Left lung (tissue), 4 donors: ENCODE measurements at regions not wholly inside any gene's neighbourhood (a gene's known extent, or its start where the extent isn't known, plus 50 kb on each side); places are given as distances from the start of the nearest gene placed in this dataset.

Experiments
- ATAC-seq: fragments of 200-7000 bp; cut with Tn5 transposase; one replicate; pipeline ENCODE4 v1.9.1; 2020; ENCODE audit warnings: moderate library complexity
- DNase-seq, 4 donors: peaks; one replicate each; pipeline ENCODE4 v3.0.0-alpha.2; 2013 to 2020
- H3K27ac ChIP-seq, 2 donors: fragments of 200-600 bp; sonication (generic) in 1 of 2; one replicate each; pipeline versions ENCODE4 v1.5.0 to v1.8.0; 2020 to 2021
- H3K27me3 ChIP-seq, 2 donors: fragments of 200-600 bp; sonication (generic) in 1 of 2; one replicate each; pipeline versions ENCODE4 v1.5.0 to v1.8.0; 2020 to 2021
- H3K36me3 ChIP-seq, 2 donors: fragments of 200-600 bp; sonication (generic) in 1 of 2; one replicate each; pipeline versions ENCODE4 v1.5.0 to v1.8.0; 2020 to 2021
- H3K4me1 ChIP-seq, 2 donors: fragments of 200-600 bp; one replicate each; pipeline ENCODE4 v1.8.0; 2021
- H3K4me3 ChIP-seq, 2 donors: fragments of 200-600 bp; sonication (generic) in 1 of 2; one replicate each; pipeline versions ENCODE4 v1.5.0 to v1.8.0; 2020 to 2021; ENCODE audit warnings: mild to moderate bottlenecking in 1 of 2
- H3K9me3 ChIP-seq, 2 donors: fragments of 200-600 bp; sonication (generic) in 1 of 2; one replicate each; pipeline versions ENCODE4 v1.5.0 to v1.8.0; 2020 to 2021
- intact Hi-C, 2 donors: fragments of 100-400 bp; cut with DNase I; formaldehyde crosslinking; loops; one replicate each; pipeline versions ENCODE4 v1.11.2 to v1.14.2; 2022
- TF ChIP-seq, protein P1 (sequence below), 2 donors: fragments of 200-600 bp; sonication (generic) in 1 of 2; IDR thresholded peaks; one replicate each; pipeline versions ENCODE4 v1.5.0 to v1.8.0; 2021; ENCODE audit warnings: antibody characterized with exemption in 2 of 2
- donor health status: DM: no; HTN: yes; CAD: no.
- donor health status: DM: no; HTN: no; CAD: no.

- H3K36me3 ChIP-seq: no peaks in the 10 kb centered on the region
- H3K4me3 ChIP-seq: no peak overlapping the region
- no peak overlapping the region for H3K27ac ChIP-seq
- DNase-seq (no peak), ATAC-seq (no peak)
- H3K27me3 ChIP-seq: no peaks in the 10 kb centered on the region
- intact Hi-C loops: no loop called here
- H3K9me3 ChIP-seq: no peaks in the 10 kb centered on the region
- TF ChIP-seq, protein P1, sequence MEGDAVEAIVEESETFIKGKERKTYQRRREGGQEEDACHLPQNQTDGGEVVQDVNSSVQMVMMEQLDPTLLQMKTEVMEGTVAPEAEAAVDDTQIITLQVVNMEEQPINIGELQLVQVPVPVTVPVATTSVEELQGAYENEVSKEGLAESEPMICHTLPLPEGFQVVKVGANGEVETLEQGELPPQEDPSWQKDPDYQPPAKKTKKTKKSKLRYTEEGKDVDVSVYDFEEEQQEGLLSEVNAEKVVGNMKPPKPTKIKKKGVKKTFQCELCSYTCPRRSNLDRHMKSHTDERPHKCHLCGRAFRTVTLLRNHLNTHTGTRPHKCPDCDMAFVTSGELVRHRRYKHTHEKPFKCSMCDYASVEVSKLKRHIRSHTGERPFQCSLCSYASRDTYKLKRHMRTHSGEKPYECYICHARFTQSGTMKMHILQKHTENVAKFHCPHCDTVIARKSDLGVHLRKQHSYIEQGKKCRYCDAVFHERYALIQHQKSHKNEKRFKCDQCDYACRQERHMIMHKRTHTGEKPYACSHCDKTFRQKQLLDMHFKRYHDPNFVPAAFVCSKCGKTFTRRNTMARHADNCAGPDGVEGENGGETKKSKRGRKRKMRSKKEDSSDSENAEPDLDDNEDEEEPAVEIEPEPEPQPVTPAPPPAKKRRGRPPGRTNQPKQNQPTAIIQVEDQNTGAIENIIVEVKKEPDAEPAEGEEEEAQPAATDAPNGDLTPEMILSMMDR (IDR thresholded peaks at IDR 0.05): no peak
- no peaks in the 10 kb centered on the region for H3K4me1 ChIP-seq
Observed at GRCh38 chr11:24078018-24078417, 418.8 kb upstream of the LUZP2 start.

GRCh38 chr11:24082241-24082640, 414.6 kb upstream of the LUZP2 start:
- TF ChIP-seq, protein P1 (IDR thresholded peaks at IDR 0.05): no peak
- no peaks in the 10 kb centered on the region for H3K9me3 ChIP-seq
- no peaks in the 10 kb centered on the region for H3K4me1 ChIP-seq
- intact Hi-C loops: no loop called here
- H3K27me3 ChIP-seq: no peaks in the 10 kb centered on the region
- H3K4me3 ChIP-seq: no peak overlapping the region
- ATAC-seq: no peak
- no peak overlapping the region for H3K27ac ChIP-seq
- H3K36me3 ChIP-seq: no peaks in the 10 kb centered on the region
- no peak for DNase-seq

DNA sequence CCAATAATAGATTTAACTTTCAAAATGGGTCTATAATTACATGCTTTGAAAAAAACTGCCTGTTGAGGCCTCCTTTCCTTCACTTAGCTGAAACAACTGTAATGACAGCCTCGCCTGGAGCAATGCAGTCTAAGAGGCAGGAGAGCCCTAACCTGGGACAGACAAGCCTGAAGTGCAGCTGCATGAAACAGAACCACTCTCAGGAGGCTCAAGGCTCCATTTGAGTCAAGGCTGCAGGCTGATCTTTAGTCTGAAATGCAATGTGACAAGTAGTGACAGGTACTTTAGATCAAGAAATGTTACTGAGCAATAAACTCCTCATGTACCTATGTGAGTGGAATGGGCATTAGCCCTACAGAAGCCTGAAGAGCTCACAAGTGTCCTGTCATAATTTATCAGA, 414.0 kb upstream of the LUZP2 start:
- intact Hi-C loops: no loop called here
- H3K4me1 ChIP-seq: no peaks in the 10 kb centered on the region
- H3K27me3 ChIP-seq: no peaks in the 10 kb centered on the region
- H3K9me3 ChIP-seq: no peaks in the 10 kb centered on the region
- H3K36me3 ChIP-seq: no peaks in the 10 kb centered on the region
- H3K4me3 ChIP-seq: no peak overlapping the region
- no peak for DNase-seq
- ATAC-seq: no peak
- TF ChIP-seq, protein P1 (IDR thresholded peaks at IDR 0.05): no peak
- H3K27ac ChIP-seq: no peak overlapping the region

- H3K36me3 ChIP-seq: no peaks in the 10 kb centered on the region
Observed at GRCh38 chr11:24084956-24085355, 411.9 kb upstream of the LUZP2 start.

GRCh38 chr11:24086921-24087320, 409.9 kb upstream of the LUZP2 start:
- ATAC-seq: no peak
- H3K4me3 ChIP-seq: no peak overlapping the region
- DNase-seq: no peak
- intact Hi-C loops: no loop called here
- no peaks in the 10 kb centered on the region for H3K4me1 ChIP-seq
- TF ChIP-seq, protein P1 (IDR thresholded peaks at IDR 0.05): no peak
- H3K27me3 ChIP-seq: no peaks in the 10 kb centered on the region
- no peak overlapping the region for H3K27ac ChIP-seq
- H3K9me3 ChIP-seq: no peaks in the 10 kb centered on the region
- H3K36me3 ChIP-seq: no peaks in the 10 kb centered on the region

More at GRCh38 chr11:24084956-24085355, 411.9 kb upstream of the LUZP2 start:
- Histone ChIP-seq H3K9me3 (no peaks in the 10 kb centered on the region), H3K27me3 (no peaks in the 10 kb centered on the region), H3K4me1 (no peaks in the 10 kb centered on the region), H3K4me3 (no peak overlapping the region), H3K27ac (no peak overlapping the region)
- ATAC-seq (no peak), DNase-seq (no peak)
- TF ChIP-seq, protein P1 (IDR thresholded peaks at IDR 0.05): no peak
- intact Hi-C loops: no loop called here
